ENCODE measurements at regions not wholly inside any gene's neighbourhood (a gene's known extent, or its start where the extent isn't known, plus 50 kb on each side); places are given as distances from the start of the nearest gene placed in this dataset.
"Not testable (repeated sequence)": the region's sequence is repeated elsewhere in the genome, so short reads cannot be mapped to it uniquely, and the experiment has no call there.

DNA sequence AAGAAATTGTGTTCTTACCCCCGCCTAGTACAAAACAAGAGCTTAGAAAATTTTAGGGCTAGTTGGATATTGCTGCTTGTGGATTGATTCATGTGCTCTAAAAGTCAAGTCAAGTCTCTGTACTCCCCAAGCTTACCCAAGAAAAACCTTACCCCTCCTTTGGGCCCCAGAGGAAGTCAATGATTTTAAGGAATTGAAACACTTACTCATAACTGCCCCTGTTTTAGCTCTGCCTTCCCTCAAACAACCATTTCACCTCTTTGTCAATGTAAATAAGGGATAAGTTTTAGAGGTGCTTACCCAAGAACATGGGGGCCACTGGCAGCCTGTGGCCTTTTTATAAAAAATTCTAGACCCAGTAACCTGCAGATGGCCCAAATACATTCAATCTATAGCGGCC lies 136.6 kb upstream of the RMP24 start:
- H3K4me3 ChIP-seq (ENCODE audit: low read depth, low read length): no peak overlapping the region
- no peak for DNase-seq (ENCODE audit: low read depth)
- TF ChIP-seq CTCF (conservative IDR thresholded peaks at IDR 0.05; ENCODE audit: low read depth, low read length): no peak

GRCh38 chr18:35836932-35837331 lies 135.5 kb upstream of the RMP24 start:
- no peak for TF ChIP-seq CTCF (conservative IDR thresholded peaks at IDR 0.05; ENCODE audit: low read depth, low read length)

DNA sequence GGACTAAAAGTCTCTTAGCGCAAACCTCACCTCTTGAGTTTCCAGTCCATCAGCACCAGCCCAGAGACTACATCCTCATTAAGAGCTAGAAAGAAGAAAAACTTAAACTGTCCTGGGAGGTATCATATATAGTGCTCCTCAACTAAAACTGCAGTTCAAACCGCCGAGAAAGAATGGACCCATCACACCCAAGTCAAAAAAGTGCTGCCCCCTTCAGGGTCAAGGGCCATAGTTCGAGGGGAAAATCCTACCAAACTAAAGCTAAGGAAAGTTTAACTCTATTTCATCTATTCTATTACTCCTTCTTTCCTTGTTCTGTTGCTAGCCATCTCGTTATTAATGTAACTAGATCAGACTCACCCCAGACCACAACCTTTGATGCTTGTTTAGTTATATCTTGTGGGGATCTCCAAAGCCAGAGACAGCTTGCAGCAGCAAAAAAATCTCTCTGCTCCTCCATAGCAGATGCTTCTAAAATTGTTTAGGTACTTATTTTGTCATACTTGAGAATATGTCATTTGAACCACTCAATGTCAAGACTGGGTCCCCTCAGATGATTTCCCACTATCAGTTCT lies 134.5 kb upstream of the RMP24 start:
- DNase-seq (ENCODE audit: low read depth): no peak
- no peak for TF ChIP-seq CTCF (conservative IDR thresholded peaks at IDR 0.05; ENCODE audit: low read depth, low read length)
- no peak overlapping the region for H3K4me3 ChIP-seq (ENCODE audit: low read depth, low read length)

More at GRCh38 chr18:35836932-35837331, 135.5 kb upstream of the RMP24 start:
- no peak for DNase-seq (ENCODE audit: low read depth)
- no peak overlapping the region for H3K4me3 ChIP-seq (ENCODE audit: low read depth, low read length)

DNA sequence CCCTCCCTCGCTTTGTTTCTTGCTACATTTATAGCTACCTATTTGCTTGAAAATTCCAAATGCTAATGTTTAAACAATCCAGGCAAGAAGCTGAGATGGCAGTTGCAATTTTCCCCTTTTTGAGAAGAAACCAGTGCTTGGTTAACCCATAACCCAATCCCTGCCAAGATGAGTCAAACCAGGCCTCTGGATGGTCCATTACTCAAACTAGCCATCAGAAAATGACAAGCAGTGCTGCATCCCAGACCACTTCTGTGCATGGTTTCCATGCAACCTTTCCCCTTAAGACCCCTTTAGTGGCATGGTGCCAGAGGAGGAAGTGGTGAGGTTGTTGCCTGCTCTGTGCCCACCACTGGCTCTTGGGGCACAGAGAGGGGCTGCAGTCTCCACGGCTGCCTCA lies 131.2 kb upstream of the RMP24 start:
- no peak for DNase-seq (ENCODE audit: low read depth)
- no peak for TF ChIP-seq CTCF (conservative IDR thresholded peaks at IDR 0.05; ENCODE audit: low read depth, low read length)
- H3K4me3 ChIP-seq (ENCODE audit: low read depth, low read length): no peak overlapping the region

DNA sequence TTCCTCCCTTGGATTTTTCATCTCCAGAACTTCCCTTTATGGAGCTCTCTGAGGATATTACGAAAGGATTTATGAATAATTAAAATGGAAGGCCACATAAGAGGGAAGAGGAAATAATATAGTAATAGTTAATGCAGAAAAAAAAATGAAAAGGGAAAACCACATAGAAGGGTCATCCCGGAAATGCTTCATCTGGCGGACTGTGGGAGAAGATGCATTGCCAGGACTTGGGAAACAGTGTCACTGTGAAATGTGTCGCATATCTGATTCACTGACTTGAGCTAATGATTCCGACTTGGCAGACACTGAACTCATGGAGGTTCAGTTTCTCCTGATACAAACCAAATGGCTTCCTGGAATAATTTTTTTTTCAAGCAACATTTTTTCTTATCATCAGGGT lies 129.9 kb upstream of the RMP24 start:
- DNase-seq (ENCODE audit: low read depth): no peak
- no peak overlapping the region for H3K4me3 ChIP-seq (ENCODE audit: low read depth, low read length)
- no peak for TF ChIP-seq CTCF (conservative IDR thresholded peaks at IDR 0.05; ENCODE audit: low read depth, low read length)

GRCh38 chr18:35848321-35848720 lies 124.2 kb upstream of the RMP24 start:
- not testable (repeated sequence) for H3K4me3 ChIP-seq (ENCODE audit: low read depth, low read length); DNase-seq (ENCODE audit: low read depth)

- not testable (repeated sequence) for DNase-seq (ENCODE audit: low read depth); H3K4me3 ChIP-seq (ENCODE audit: low read depth, low read length)
These were observed 123.2 kb upstream of the RMP24 start for GRCh38 chr18:35849241-35849640.

- no peak for TF ChIP-seq CTCF (conservative IDR thresholded peaks at IDR 0.05; ENCODE audit: low read depth, low read length)
- no peak for DNase-seq (ENCODE audit: low read depth)
- no peak overlapping the region for H3K4me3 ChIP-seq (ENCODE audit: low read depth, low read length)
These were observed 121.1 kb upstream of the RMP24 start for GRCh38 chr18:35851286-35851970.

Measured in epithelial cell of proximal tubule (primary cell).